Stomach (tissue), 4 donors: ENCODE measurements at regions not wholly inside any gene's neighbourhood (a gene's known extent, or its start where the extent isn't known, plus 50 kb on each side); places are given as distances from the start of the nearest gene placed in this dataset.

Experiments used
- CTCF ChIP-seq, 7 experiments: fragments of 450-650 bp in 4 of 7; fragments of 200-600 bp in 3 of 7; sonication (generic) in 3 of 7; IDR thresholded peaks; one replicate each; pipeline ENCODE4 v1.5.1; 2016 to 2019; ENCODE audit warnings: antibody characterized with exemption in 7 of 7, control low read depth in 2 of 7, mild to moderate bottlenecking in 1 of 7
- EP300 ChIP-seq: sonication (generic); formaldehyde crosslinking; IDR thresholded peaks from one replicate; pipeline ENCODE4 v1.6.1; 2017; ENCODE audit warnings: antibody characterized with exemption
- POLR2A ChIP-seq, 4 donors: fragments of 450-650 bp; IDR thresholded peaks; one replicate each; pipeline ENCODE4 v1.6.1; 2016; ENCODE audit warnings: antibody characterized with exemption in 4 of 4, control low read depth in 2 of 4, mild to moderate bottlenecking in 1 of 4, moderate library complexity in 1 of 4
- POLR2AphosphoS5 ChIP-seq, 3 donors: sonication (generic); formaldehyde crosslinking; IDR thresholded peaks; one replicate each; pipeline ENCODE4 v1.6.1; 2016; ENCODE audit warnings: antibody characterized with exemption in 3 of 3

- no peak for TF ChIP-seq POLR2A (IDR thresholded peaks at IDR 0.05)
- no peak for TF ChIP-seq CTCF (IDR thresholded peaks at IDR 0.05)
- no peak for TF ChIP-seq POLR2AphosphoS5 (IDR thresholded peaks at IDR 0.05)
- TF ChIP-seq EP300 = no peak
These were observed 140.0 kb downstream of the RAB38 start for GRCh38 chr11:88035271-88035670.
